Fibroblast of mammary gland (primary cell): ENCODE measurements at regions not wholly inside any gene's neighbourhood (a gene's known extent, or its start where the extent isn't known, plus 50 kb on each side); places are given as distances from the start of the nearest gene placed in this dataset.

Experiments
- DNase-seq: peaks from one replicate; pipeline ENCODE4 v3.0.0-alpha.2; 2010; ENCODE audit warnings: low read depth
- H3K4me3 ChIP-seq: 2 replicates; pipeline ENCODE4 v1.5.1; 2011; ENCODE audit warnings: low read depth, mild to moderate bottlenecking, low read length, moderate library complexity; ENCODE audit not compliant: control insufficient read depth
- CTCF ChIP-seq: conservative IDR thresholded peaks from 2 replicates; pipeline ENCODE4 v1.5.1; 2011; ENCODE audit warnings: low read depth, low read length, inconsistent platforms; ENCODE audit not compliant: control insufficient read depth, insufficient read depth

GRCh38 chr7:110326966-110327365 lies 764.0 kb upstream of the LRRN3 start:
- no peak for DNase-seq
- no peak for TF ChIP-seq CTCF
- H3K4me3 ChIP-seq: no peak overlapping the region

- DNase-seq: no peak
- no peak overlapping the region for H3K4me3 ChIP-seq
- TF ChIP-seq CTCF: no peak
Measured at GRCh38 chr7:110336423-110336822, 754.5 kb upstream of the LRRN3 start.

GRCh38 chr7:110337646-110338045 lies 753.3 kb upstream of the LRRN3 start:
- DNase-seq: no peak
- no peak overlapping the region for H3K4me3 ChIP-seq
- no peak for TF ChIP-seq CTCF

- H3K4me3 ChIP-seq: no peak overlapping the region
- DNase-seq: no peak
- TF ChIP-seq CTCF: no peak
Measured at GRCh38 chr7:110347081-110347480, 743.8 kb upstream of the LRRN3 start.

- no peak for DNase-seq
Measured at GRCh38 chr7:110356438-110356837, 734.5 kb upstream of the LRRN3 start.

GRCh38 chr7:110358028-110358427 lies 732.9 kb upstream of the LRRN3 start:
- no peak overlapping the region for H3K4me3 ChIP-seq
- no peak for TF ChIP-seq CTCF
- peak; percentile 1 for DNase-seq

More at GRCh38 chr7:110356438-110356837, 734.5 kb upstream of the LRRN3 start:
- TF ChIP-seq CTCF: no peak
- no peak overlapping the region for H3K4me3 ChIP-seq

GRCh38 chr7:110371709-110372108 lies 719.2 kb upstream of the LRRN3 start:
- H3K4me3 ChIP-seq: no peak overlapping the region
- DNase-seq: no peak
- no peak for TF ChIP-seq CTCF
